ENCODE measurements at regions not wholly inside any gene's neighbourhood (a gene's known extent, or its start where the extent isn't known, plus 50 kb on each side); places are given as distances from the start of the nearest gene placed in this dataset.
"Not testable (repeated sequence)": the region's sequence is repeated elsewhere in the genome, so short reads cannot be mapped to it uniquely, and the experiment has no call there.

GRCh38 chr20:30503992-30504570 lies 753.4 kb upstream of the DEFB115 start:
- H3K4me3 ChIP-seq: no peak overlapping the region
- no peaks in the 10 kb centered on the region for H3K9me2 ChIP-seq (replicated peaks; ENCODE audit: insufficient read depth)
- no peaks in the 10 kb centered on the region for H3K79me2 ChIP-seq
- H3K4me1 ChIP-seq (ENCODE audit: insufficient read depth): no peaks in the 10 kb centered on the region
- H3K36me3 ChIP-seq (replicated peaks; ENCODE audit: insufficient read depth, low read depth): no peaks in the 10 kb centered on the region
- H3K4me2 ChIP-seq: no peak overlapping the region
- 75% methylated on average over 3 of the region's 3 CpGs for WGBS (ENCODE audit: low lambda C conversion rate, missing lambda C conversion rate)
- H3K9me3 ChIP-seq (ENCODE audit: low read depth): no peaks in the 10 kb centered on the region
- TF ChIP-seq, protein P1, sequence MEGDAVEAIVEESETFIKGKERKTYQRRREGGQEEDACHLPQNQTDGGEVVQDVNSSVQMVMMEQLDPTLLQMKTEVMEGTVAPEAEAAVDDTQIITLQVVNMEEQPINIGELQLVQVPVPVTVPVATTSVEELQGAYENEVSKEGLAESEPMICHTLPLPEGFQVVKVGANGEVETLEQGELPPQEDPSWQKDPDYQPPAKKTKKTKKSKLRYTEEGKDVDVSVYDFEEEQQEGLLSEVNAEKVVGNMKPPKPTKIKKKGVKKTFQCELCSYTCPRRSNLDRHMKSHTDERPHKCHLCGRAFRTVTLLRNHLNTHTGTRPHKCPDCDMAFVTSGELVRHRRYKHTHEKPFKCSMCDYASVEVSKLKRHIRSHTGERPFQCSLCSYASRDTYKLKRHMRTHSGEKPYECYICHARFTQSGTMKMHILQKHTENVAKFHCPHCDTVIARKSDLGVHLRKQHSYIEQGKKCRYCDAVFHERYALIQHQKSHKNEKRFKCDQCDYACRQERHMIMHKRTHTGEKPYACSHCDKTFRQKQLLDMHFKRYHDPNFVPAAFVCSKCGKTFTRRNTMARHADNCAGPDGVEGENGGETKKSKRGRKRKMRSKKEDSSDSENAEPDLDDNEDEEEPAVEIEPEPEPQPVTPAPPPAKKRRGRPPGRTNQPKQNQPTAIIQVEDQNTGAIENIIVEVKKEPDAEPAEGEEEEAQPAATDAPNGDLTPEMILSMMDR (IDR thresholded peaks at IDR 0.05; ENCODE audit: poor library complexity): no peak
- TF ChIP-seq EZH2phosphoT487 (IDR thresholded peaks at IDR 0.05; ENCODE audit: low read depth, severe bottlenecking, unreplicated experiment): no peak
- TF ChIP-seq EZH2 (IDR thresholded peaks at IDR 0.05; ENCODE audit: borderline replicate concordance): no peak
- no peaks in the 10 kb centered on the region for H3K27me3 ChIP-seq
- no peak overlapping the region for H2AFZ ChIP-seq
- no peaks in the 10 kb centered on the region for H4K20me1 ChIP-seq (ENCODE audit: insufficient read depth, poor library complexity, severe bottlenecking)
- no peak overlapping the region for H3K27ac ChIP-seq
- DNase-seq (ENCODE audit: low spot score): no peak

DNA sequence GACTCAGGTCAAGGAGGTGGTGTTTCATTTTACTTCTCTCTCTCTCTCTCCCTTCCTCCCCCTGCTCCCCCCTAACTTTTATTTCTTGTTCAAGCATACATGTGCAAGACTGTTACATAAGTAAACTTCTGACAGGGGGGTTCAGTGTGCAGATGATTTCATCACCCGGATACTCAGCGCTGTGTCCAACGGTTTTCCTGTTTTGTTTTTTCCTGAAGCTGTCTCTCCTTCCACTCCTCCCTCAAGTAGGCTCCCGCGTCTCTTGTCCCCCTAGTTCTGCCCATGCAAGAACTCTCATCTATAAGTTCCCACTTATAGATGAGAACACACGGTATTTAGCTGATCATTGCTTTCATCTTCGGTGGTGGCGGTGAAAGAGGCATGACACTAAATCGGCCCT lies 751.9 kb upstream of the DEFB115 start:
- no peak for TF ChIP-seq EZH2phosphoT487 (IDR thresholded peaks at IDR 0.05; ENCODE audit: low read depth, severe bottlenecking, unreplicated experiment)
- TF ChIP-seq EZH2 (IDR thresholded peaks at IDR 0.05; ENCODE audit: borderline replicate concordance): no peak
- TF ChIP-seq, protein P1 (IDR thresholded peaks at IDR 0.05; ENCODE audit: poor library complexity): no peak
- Histone ChIP-seq H3K27me3 (no peaks in the 10 kb centered on the region), H3K79me2 (no peaks in the 10 kb centered on the region), H3K27ac (no peak overlapping the region), H4K20me1 (ENCODE audit: insufficient read depth, poor library complexity, severe bottlenecking) (no peaks in the 10 kb centered on the region), H3K9me3 (ENCODE audit: low read depth) (no peaks in the 10 kb centered on the region), H2AFZ (no peak overlapping the region), H3K36me3 (replicated peaks; ENCODE audit: insufficient read depth, low read depth) (no peaks in the 10 kb centered on the region), H3K4me3 (no peak overlapping the region), H3K9me2 (replicated peaks; ENCODE audit: insufficient read depth) (no peaks in the 10 kb centered on the region), H3K4me1 (ENCODE audit: insufficient read depth) (no peaks in the 10 kb centered on the region), H3K4me2 (no peak overlapping the region)
- 75% methylated on average over 8 of the region's 9 CpGs for WGBS (ENCODE audit: low lambda C conversion rate, missing lambda C conversion rate)
- DNase-seq (ENCODE audit: low spot score): no peak

- Histone ChIP-seq H3K4me2 (no peak overlapping the region), H3K36me3 (replicated peaks; ENCODE audit: insufficient read depth, low read depth) (no peaks in the 10 kb centered on the region), H3K4me1 (ENCODE audit: insufficient read depth) (no peaks in the 10 kb centered on the region), H3K9me2 (replicated peaks; ENCODE audit: insufficient read depth) (no peaks in the 10 kb centered on the region), H3K27ac (no peak overlapping the region), H3K27me3 (no peaks in the 10 kb centered on the region), H3K79me2 (no peaks in the 10 kb centered on the region), H3K9me3 (ENCODE audit: low read depth) (no peaks in the 10 kb centered on the region), H4K20me1 (ENCODE audit: insufficient read depth, poor library complexity, severe bottlenecking) (no peaks in the 10 kb centered on the region), H3K4me3 (no peak overlapping the region), H2AFZ (no peak overlapping the region)
- TF ChIP-seq EZH2phosphoT487 (IDR thresholded peaks at IDR 0.05; ENCODE audit: low read depth, severe bottlenecking, unreplicated experiment) (no peak), EZH2 (IDR thresholded peaks at IDR 0.05; ENCODE audit: borderline replicate concordance) (no peak)
- TF ChIP-seq, protein P1 (IDR thresholded peaks at IDR 0.05; ENCODE audit: poor library complexity): no peak
- DNase-seq (ENCODE audit: low spot score): no peak
- 83% methylated on average over 17 of the region's 18 CpGs for WGBS (ENCODE audit: low lambda C conversion rate, missing lambda C conversion rate)
Observed at GRCh38 chr20:30506100-30506499, 751.4 kb upstream of the DEFB115 start.

DNA sequence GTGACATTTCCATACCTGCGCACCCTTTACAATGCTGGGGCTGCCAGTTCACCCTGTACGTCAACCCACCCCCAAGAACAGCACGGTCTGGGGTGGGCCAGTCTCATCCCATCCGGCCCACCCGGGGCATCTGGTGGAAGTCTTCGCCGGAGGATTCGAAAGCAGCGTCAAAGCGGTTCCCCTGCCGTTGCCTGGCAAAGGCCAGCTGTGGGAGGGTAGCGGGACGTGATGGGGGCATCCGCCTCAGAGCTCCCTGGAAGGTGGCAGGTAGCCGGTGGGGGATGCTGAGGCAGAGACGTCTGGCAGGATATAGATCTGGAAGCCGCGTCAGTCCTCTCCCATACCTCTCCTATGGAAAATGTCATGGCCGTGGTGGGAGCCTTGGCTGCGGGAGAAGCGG lies 749.1 kb upstream of the DEFB115 start:
- not testable (repeated sequence) for H3K9me3 ChIP-seq (ENCODE audit: low read depth); H3K4me1 ChIP-seq (ENCODE audit: insufficient read depth); H2AFZ ChIP-seq; H3K4me2 ChIP-seq; DNase-seq (ENCODE audit: low spot score); H3K27me3 ChIP-seq; H4K20me1 ChIP-seq (ENCODE audit: insufficient read depth, poor library complexity, severe bottlenecking); H3K4me3 ChIP-seq; H3K9me2 ChIP-seq (replicated peaks; ENCODE audit: insufficient read depth); H3K79me2 ChIP-seq; H3K36me3 ChIP-seq (replicated peaks; ENCODE audit: insufficient read depth, low read depth); H3K27ac ChIP-seq
- 93% methylated on average over 21 of the region's 21 CpGs for WGBS (ENCODE audit: low lambda C conversion rate, missing lambda C conversion rate)
